ENCODE measurements at regions not wholly inside any gene's neighbourhood (a gene's known extent, or its start where the extent isn't known, plus 50 kb on each side); places are given as distances from the start of the nearest gene placed in this dataset.

- Histone ChIP-seq H3K27ac (ENCODE audit: extremely low read depth, low read depth, low read length) (no peak overlapping the region), H3K9me1 (ENCODE audit: control insufficient read depth, insufficient read depth, low read length) (no peaks in the 10 kb centered on the region), H3K9ac (ENCODE audit: insufficient read depth in 1 of 2, low read depth in 2 of 2, low read length in 2 of 2) (no peak overlapping the region), H2AFZ (ENCODE audit: low read depth, low read length) (no peak overlapping the region), H3K79me2 (ENCODE audit: control insufficient read depth, insufficient read depth, low read length) (no peaks in the 10 kb centered on the region), H3K27me3 (ENCODE audit: control insufficient read depth in 2 of 2, insufficient read depth in 2 of 2, low read length in 2 of 2) (no peaks in the 10 kb centered on the region), H3K4me3 (no peak overlapping the region), H3K4me2 (ENCODE audit: insufficient read depth, low read length) (no peak overlapping the region), H3K9me3 (replicated peaks; ENCODE audit: control insufficient read depth, insufficient read depth, low read depth, low read length) (no peaks in the 10 kb centered on the region), H3K4me1 (replicated peaks in 1 of 2; ENCODE audit: control insufficient read depth in 2 of 2, insufficient read depth in 2 of 2, low read length in 2 of 2) (no peaks in the 10 kb centered on the region), H3K36me3 (ENCODE audit: control insufficient read depth, insufficient read depth, low read length) (no peaks in the 10 kb centered on the region), H4K20me1 (replicated peaks; ENCODE audit: control insufficient read depth, insufficient read depth, low read length) (no peaks in the 10 kb centered on the region)
- intact Hi-C loops (cut with micrococcal nuclease) (no loop called here), in situ Hi-C loops (cut with MboI) (no loop called here)
- POLR2A ChIA-PET, result no interaction called here
- ATAC-seq, result no peak
- 0% methylated on average over 1 of the region's 1 CpG for WGBS (ENCODE audit: insufficient coverage, low coverage, missing lambda C conversion rate)
- CTCF ChIA-PET (ENCODE audit: low intra/inter-chr PET ratio), result no interaction called here
- no TSS peak for BruUV-seq (replicated peaks)
- no peak for TF ChIP-seq HDAC3 (IDR thresholded peaks at IDR 0.05; ENCODE audit: borderline replicate concordance, partially characterized antibody)
- no peak for TF ChIP-seq C11orf30 (IDR thresholded peaks at IDR 0.05; ENCODE audit: low read depth)
- no peak for TF ChIP-seq ZNF655 (CRISPR knock-in tag; IDR thresholded peaks at IDR 0.05)
- TF ChIP-seq ARID4B (CRISPR knock-in tag; IDR thresholded peaks at IDR 0.05), result no peak
- TF ChIP-seq ZC3H4 (CRISPR knock-in tag; IDR thresholded peaks at IDR 0.05; ENCODE audit: borderline replicate concordance), result no peak
- TF ChIP-seq KLF10 (CRISPR knock-in tag; IDR thresholded peaks at IDR 0.05), result no peak
- TF ChIP-seq NBN (IDR thresholded peaks at IDR 0.05; ENCODE audit: low read depth), result no peak
- no peak for TF ChIP-seq RFX1 (IDR thresholded peaks at IDR 0.05)
- TF ChIP-seq NUFIP1 (IDR thresholded peaks at IDR 0.05; ENCODE audit: partially characterized antibody), result no peak
- no peak for TF ChIP-seq ZZZ3 (IDR thresholded peaks at IDR 0.05)
- TF ChIP-seq VEZF1 (CRISPR knock-in tag; IDR thresholded peaks at IDR 0.05), result no peak
- TF ChIP-seq KAT2B (IDR thresholded peaks at IDR 0.05; ENCODE audit: low read depth, low read length), result no peak
- TF ChIP-seq CHD1 (IDR thresholded peaks at IDR 0.05; ENCODE audit: low read length), result no peak
- no peak for TF ChIP-seq LARP7 (IDR thresholded peaks at IDR 0.05)
- no peak for TF ChIP-seq NFIC (IDR thresholded peaks at IDR 0.05)
- TF ChIP-seq SNAPC5 (CRISPR knock-in tag; IDR thresholded peaks at IDR 0.05), result no peak
- no peak for FAIRE-seq
- DNase-seq (ENCODE audit: extremely low read depth in 1 of 4, low spot score in 3 of 4), result no peak
Measured at GRCh38 chr3:83453056-83453455, 1505.7 kb upstream of the CADM2 start.

Data from K562 (cell line).